Natural killer cell (primary cell): ENCODE measurements at regions not wholly inside any gene's neighbourhood (a gene's known extent, or its start where the extent isn't known, plus 50 kb on each side); places are given as distances from the start of the nearest gene placed in this dataset.
"Not testable (repeated sequence)": the region's sequence is repeated elsewhere in the genome, so short reads cannot be mapped to it uniquely, and the experiment has no call there.

Source experiments
- ATAC-seq, 3 donors: fragments of 150-1000 bp in 2 of 3; fragments of 200-7000 bp in 1 of 3; cut with Tn5 transposase; 1 replicate in 1 of 3; 2 replicates in 2 of 3; pipeline ENCODE4 v1.10.0; 2021; ENCODE audit warnings: mild to moderate bottlenecking in 2 of 3, moderate library complexity in 2 of 3
- DNase-seq, 2 donors: peaks; one replicate each; pipeline versions ENCODE4 v3.0.0 to v3.0.0-alpha.2; 2013 to 2021; ENCODE audit warnings: mixed read lengths in 1 of 2
- H3K27ac ChIP-seq: one replicate; pipeline ENCODE4 v1.5.1; 2013; ENCODE audit warnings: mild to moderate bottlenecking, low read length
- H3K27me3 ChIP-seq: one replicate; pipeline ENCODE4 v1.6.1; 2013; ENCODE audit warnings: low read length; ENCODE audit not compliant: control insufficient read depth, insufficient read depth
- H3K36me3 ChIP-seq: one replicate; pipeline ENCODE4 v1.6.1; 2013; ENCODE audit warnings: low read length; ENCODE audit not compliant: control insufficient read depth, insufficient read depth
- H3K4me1 ChIP-seq: one replicate; pipeline ENCODE4 v1.6.1; 2013; ENCODE audit warnings: low read length; ENCODE audit not compliant: control insufficient read depth, insufficient read depth
- H3K4me3 ChIP-seq: one replicate; pipeline ENCODE4 v1.5.1; 2013; ENCODE audit warnings: low read length
- H3K9me3 ChIP-seq: one replicate; pipeline ENCODE4 v1.6.1; 2013; ENCODE audit warnings: low read length; ENCODE audit not compliant: control insufficient read depth, insufficient read depth
- H3K27ac Mint-ChIP-seq, 2 donors: one replicate each; pipeline ENCODE4 v1.8.0; 2022; ENCODE audit warnings: mild to moderate bottlenecking in 2 of 2, mixed read lengths in 2 of 2, moderate library complexity in 1 of 2
- H3K27me3 Mint-ChIP-seq, 2 donors: one replicate each; pipeline ENCODE4 v1.8.0; 2022; ENCODE audit warnings: low read depth in 2 of 2, mixed read lengths in 2 of 2
- H3K36me3 Mint-ChIP-seq: one replicate; pipeline ENCODE4 v1.8.0; 2022; ENCODE audit warnings: mixed read lengths
- H3K4me1 Mint-ChIP-seq, 2 donors: one replicate each; pipeline ENCODE4 v1.8.0; 2022; ENCODE audit warnings: mixed read lengths in 2 of 2
- H3K4me3 Mint-ChIP-seq: one replicate; pipeline ENCODE4 v1.8.0; 2022; ENCODE audit warnings: mild to moderate bottlenecking, moderate library complexity, mixed read lengths
- H3K9me3 Mint-ChIP-seq, 2 donors: one replicate each; pipeline ENCODE4 v1.8.0; 2022; ENCODE audit warnings: mixed read lengths in 2 of 2
- WGBS: methylation state at CpG from one replicate; pipeline ENCODE4 v1.1.7; 2013; ENCODE audit warnings: missing lambda C conversion rate; ENCODE audit not compliant: insufficient coverage; 5-methylcytosine and 5-hydroxymethylcytosine counted together
- intact Hi-C: fragments of 100-400 bp; cut with micrococcal nuclease; formaldehyde crosslinking; loops from one replicate; pipeline ENCODE4 v1.14.2; 2022
- TF ChIP-seq, protein P1 (sequence below): fragments of 200-600 bp; IDR thresholded peaks from one replicate; pipeline ENCODE4 v1.8.0; 2022; ENCODE audit warnings: antibody characterized with exemption

DNA sequence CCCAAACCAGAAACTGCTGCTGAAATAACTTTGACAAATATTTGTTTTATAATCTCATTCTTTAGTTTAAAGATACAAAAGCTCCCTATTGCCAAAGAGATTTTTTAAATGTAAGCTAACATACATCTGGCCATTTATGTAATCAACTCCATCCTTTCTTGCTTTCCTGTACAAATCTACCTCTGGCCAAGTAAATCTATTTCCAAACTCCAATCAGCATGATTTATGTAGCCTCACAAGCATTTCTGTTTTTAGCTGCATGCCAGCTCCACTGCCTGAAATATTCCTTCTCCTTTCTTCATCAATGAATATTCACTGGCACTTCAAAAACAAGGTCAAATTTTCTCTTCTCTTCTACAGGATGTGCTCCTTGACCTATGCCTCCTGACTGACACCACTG, 80.0 kb downstream of the SHOX2 start:
- ATAC-seq (no peak), DNase-seq (no peak)
- H3K4me1 Mint-ChIP-seq, result no peaks in the 10 kb centered on the region
- intact Hi-C loops, result no loop called here
- peaks cover 12 to 15% of the 10 kb centered on the region in 2 donors for H3K9me3 Mint-ChIP-seq
- H3K4me3 Mint-ChIP-seq, result no peak overlapping the region
- Histone ChIP-seq H3K4me3 (no peak overlapping the region), H3K9me3 (no peaks in the 10 kb centered on the region), H3K27me3 (no peaks in the 10 kb centered on the region), H3K36me3 (no peaks in the 10 kb centered on the region), H3K27ac (no peak overlapping the region), H3K4me1 (no peaks in the 10 kb centered on the region)
- no peak overlapping the region for H3K27ac Mint-ChIP-seq
- no peaks in the 10 kb centered on the region for H3K27me3 Mint-ChIP-seq
- H3K36me3 Mint-ChIP-seq, result no peaks in the 10 kb centered on the region
- TF ChIP-seq, protein P1, sequence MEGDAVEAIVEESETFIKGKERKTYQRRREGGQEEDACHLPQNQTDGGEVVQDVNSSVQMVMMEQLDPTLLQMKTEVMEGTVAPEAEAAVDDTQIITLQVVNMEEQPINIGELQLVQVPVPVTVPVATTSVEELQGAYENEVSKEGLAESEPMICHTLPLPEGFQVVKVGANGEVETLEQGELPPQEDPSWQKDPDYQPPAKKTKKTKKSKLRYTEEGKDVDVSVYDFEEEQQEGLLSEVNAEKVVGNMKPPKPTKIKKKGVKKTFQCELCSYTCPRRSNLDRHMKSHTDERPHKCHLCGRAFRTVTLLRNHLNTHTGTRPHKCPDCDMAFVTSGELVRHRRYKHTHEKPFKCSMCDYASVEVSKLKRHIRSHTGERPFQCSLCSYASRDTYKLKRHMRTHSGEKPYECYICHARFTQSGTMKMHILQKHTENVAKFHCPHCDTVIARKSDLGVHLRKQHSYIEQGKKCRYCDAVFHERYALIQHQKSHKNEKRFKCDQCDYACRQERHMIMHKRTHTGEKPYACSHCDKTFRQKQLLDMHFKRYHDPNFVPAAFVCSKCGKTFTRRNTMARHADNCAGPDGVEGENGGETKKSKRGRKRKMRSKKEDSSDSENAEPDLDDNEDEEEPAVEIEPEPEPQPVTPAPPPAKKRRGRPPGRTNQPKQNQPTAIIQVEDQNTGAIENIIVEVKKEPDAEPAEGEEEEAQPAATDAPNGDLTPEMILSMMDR, result no peak

- H3K4me3 Mint-ChIP-seq, H3K9me3 ChIP-seq, H3K36me3 Mint-ChIP-seq, H3K27me3 Mint-ChIP-seq, DNase-seq, H3K27ac ChIP-seq, H3K27me3 ChIP-seq, H3K4me1 Mint-ChIP-seq, H3K4me1 ChIP-seq, H3K4me3 ChIP-seq, ATAC-seq, H3K27ac Mint-ChIP-seq, intact Hi-C loops, H3K36me3 ChIP-seq: not testable (repeated sequence)
- peaks cover 4 to 14% of the 10 kb centered on the region in 2 donors for H3K9me3 Mint-ChIP-seq
- WGBS, result 94% methylated on average over 5 of the region's 18 CpGs
Measured at GRCh38 chr3:158019897-158020296, 86.3 kb downstream of the SHOX2 start.

DNA sequence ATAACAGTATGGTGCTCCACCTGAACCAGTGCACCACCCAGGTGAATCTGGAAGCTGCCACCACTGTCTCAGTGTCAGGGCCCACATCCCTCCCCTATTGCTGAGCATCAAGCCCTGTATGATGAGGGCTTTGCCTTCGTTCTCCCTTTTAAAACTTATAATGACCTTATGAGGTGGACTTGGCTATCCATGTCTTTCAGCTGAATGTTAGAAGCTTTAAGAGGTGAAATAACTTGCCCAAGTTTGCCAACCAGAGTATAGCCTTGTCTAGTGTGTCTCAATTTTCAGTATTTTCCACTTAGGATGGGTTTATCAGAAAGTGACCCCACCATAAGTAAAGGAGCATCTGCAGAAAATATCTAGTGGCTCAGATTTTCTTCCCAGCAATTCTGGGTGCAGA, 87.8 kb downstream of the SHOX2 start:
- TF ChIP-seq, protein P1, result no peak
- ATAC-seq (no peak), DNase-seq (no peak)
- H3K27ac ChIP-seq, result no peak overlapping the region
- H3K4me3 Mint-ChIP-seq, result no peak overlapping the region
- no peak overlapping the region for H3K4me3 ChIP-seq
- no CpG with 5 or more reads among the region's 1 CpG for WGBS
- H3K9me3 ChIP-seq, result peaks cover 3% of the 10 kb centered on the region
- H3K36me3 ChIP-seq, result no peaks in the 10 kb centered on the region
- intact Hi-C loops, result no loop called here
- H3K9me3 Mint-ChIP-seq, result peaks cover 9 to 14% of the 10 kb centered on the region in 2 donors
- H3K27me3 Mint-ChIP-seq, result no peaks in the 10 kb centered on the region
- H3K4me1 ChIP-seq, result no peaks in the 10 kb centered on the region
- H3K27ac Mint-ChIP-seq, result no peak overlapping the region
- no peaks in the 10 kb centered on the region for H3K4me1 Mint-ChIP-seq
- H3K27me3 ChIP-seq, result no peaks in the 10 kb centered on the region
- H3K36me3 Mint-ChIP-seq, result no peaks in the 10 kb centered on the region

- Mint-ChIP-seq H3K27ac (no peak overlapping the region), H3K4me1 (no peaks in the 10 kb centered on the region), H3K36me3 (no peaks in the 10 kb centered on the region), H3K9me3 (peaks cover 12 to 15% of the 10 kb centered on the region in 2 donors), H3K4me3 (no peak overlapping the region), H3K27me3 (no peaks in the 10 kb centered on the region)
- TF ChIP-seq, protein P1, result no peak
- Histone ChIP-seq H3K27ac (no peak overlapping the region), H3K27me3 (no peaks in the 10 kb centered on the region), H3K36me3 (no peaks in the 10 kb centered on the region), H3K9me3 (no peaks in the 10 kb centered on the region), H3K4me1 (no peaks in the 10 kb centered on the region), H3K4me3 (no peak overlapping the region)
- intact Hi-C loops, result no loop called here
- no peak for DNase-seq
- no peak for ATAC-seq
Measured at GRCh38 chr3:158012901-158013300, 93.3 kb downstream of the SHOX2 start.
